ENCODE measurements at regions not wholly inside any gene's neighbourhood (a gene's known extent, or its start where the extent isn't known, plus 50 kb on each side); places are given as distances from the start of the nearest gene placed in this dataset.

DNA sequence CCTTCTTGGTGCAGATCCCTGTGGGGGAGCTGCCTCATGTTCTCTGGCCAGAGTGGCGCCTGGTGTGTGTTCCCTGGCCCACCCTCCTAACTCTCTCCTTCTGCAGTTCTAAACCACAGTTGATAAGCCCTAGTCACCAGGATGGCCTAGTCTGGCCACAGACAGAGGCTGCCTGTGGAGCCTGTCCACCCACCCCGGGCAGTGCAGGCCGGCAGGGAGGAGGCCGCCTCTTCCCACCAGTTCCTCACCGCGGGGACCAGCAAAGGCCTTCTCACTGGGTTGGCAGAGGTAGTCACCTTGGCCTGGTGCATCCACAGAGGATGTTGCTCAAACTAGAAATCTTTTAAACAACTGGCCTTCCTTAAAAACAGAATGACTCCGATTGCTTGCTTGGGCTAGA, 276.4 kb upstream of the TTC14 start:
- no peak for DNase-seq
- 99% methylated on average over 7 of the region's 7 CpGs; no CpG with 5 or more reads in 1 of the 2 donors for WGBS, 2 donors (ENCODE audit: low coverage in 1 of 2)
- TF ChIP-seq POLR2A (IDR thresholded peaks at IDR 0.05) (no peak), EP300 (IDR thresholded peaks at IDR 0.05; ENCODE audit: low read depth) (no peak), CTCF (IDR thresholded peaks at IDR 0.05) (no peak), POLR2AphosphoS5 (IDR thresholded peaks at IDR 0.05) (no peak)
- Histone ChIP-seq H3K9me3 (no peaks in the 10 kb centered on the region), H3K36me3 (no peaks in the 10 kb centered on the region), H3K4me3 (no peak overlapping the region), H3K27me3 (no peaks in the 10 kb centered on the region), H3K27ac (no peak overlapping the region), H3K4me1 (no peaks in the 10 kb centered on the region)
- intact Hi-C loops (cut with DNase I; ENCODE audit: low total_unique reads) (no loop called here), in situ Hi-C loops (cut with MboI; ENCODE audit: low pct_ligation_motif_present in 1 of 4, low pct_unique_long_range_greater_than_20kb in 1 of 4, low sequenced_read_pairs in 3 of 4) (no loop called here)

DNA sequence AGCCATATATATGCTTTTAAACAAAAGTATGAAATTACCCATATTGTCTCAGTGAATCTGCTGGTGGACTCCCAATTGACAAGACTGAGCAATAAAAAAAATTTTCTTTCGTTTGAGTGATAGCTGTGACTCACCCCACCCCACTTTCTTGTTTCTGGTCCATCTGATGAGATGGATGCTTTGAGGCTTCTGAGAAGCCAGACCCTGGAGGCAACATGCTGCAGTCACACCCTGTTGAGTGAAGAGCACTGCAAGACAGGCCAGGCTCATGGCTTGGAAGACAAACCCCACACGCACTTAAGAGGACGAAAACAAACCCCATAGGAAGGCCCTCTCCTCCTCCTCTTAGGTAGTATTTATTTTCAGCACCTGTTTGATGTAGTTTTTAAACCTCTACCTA, 276.0 kb upstream of the TTC14 start:
- no peak for DNase-seq
- Histone ChIP-seq H3K27me3 (no peaks in the 10 kb centered on the region), H3K4me3 (no peak overlapping the region), H3K36me3 (no peaks in the 10 kb centered on the region), H3K4me1 (no peaks in the 10 kb centered on the region), H3K9me3 (no peaks in the 10 kb centered on the region), H3K27ac (no peak overlapping the region)
- no peak for TF ChIP-seq POLR2A (IDR thresholded peaks at IDR 0.05)
- TF ChIP-seq POLR2AphosphoS5 (IDR thresholded peaks at IDR 0.05) = no peak
- in situ Hi-C loops (cut with MboI; ENCODE audit: low pct_ligation_motif_present in 1 of 4, low pct_unique_long_range_greater_than_20kb in 1 of 4, low sequenced_read_pairs in 3 of 4) = no loop called here
- WGBS, 2 donors (ENCODE audit: low coverage in 1 of 2) = 79 to 82% methylated on average over 3 of the region's 3 CpGs
- intact Hi-C loops (cut with DNase I; ENCODE audit: low total_unique reads) = no loop called here

GRCh38 chr3:180329187-180329586, 272.8 kb upstream of the TTC14 start:
- no peaks in the 10 kb centered on the region for H3K4me1 ChIP-seq
- no peak overlapping the region for H3K4me3 ChIP-seq
- in situ Hi-C loops (cut with MboI; ENCODE audit: low pct_ligation_motif_present in 1 of 4, low pct_unique_long_range_greater_than_20kb in 1 of 4, low sequenced_read_pairs in 3 of 4) = no loop called here
- TF ChIP-seq CTCF (IDR thresholded peaks at IDR 0.05) (no peak), EP300 (IDR thresholded peaks at IDR 0.05; ENCODE audit: low read depth) (no peak), POLR2A (IDR thresholded peaks at IDR 0.05) (no peak), POLR2AphosphoS5 (IDR thresholded peaks at IDR 0.05) (no peak)
- H3K9me3 ChIP-seq = no peaks in the 10 kb centered on the region
- 69 to 70% methylated on average over 3 of the region's 3 CpGs for WGBS, 2 donors (ENCODE audit: low coverage in 1 of 2)
- intact Hi-C loops (cut with DNase I; ENCODE audit: low total_unique reads) = no loop called here
- no peak overlapping the region for H3K27ac ChIP-seq
- no peaks in the 10 kb centered on the region for H3K36me3 ChIP-seq
- H3K27me3 ChIP-seq = no peaks in the 10 kb centered on the region
- no peak for DNase-seq

DNA sequence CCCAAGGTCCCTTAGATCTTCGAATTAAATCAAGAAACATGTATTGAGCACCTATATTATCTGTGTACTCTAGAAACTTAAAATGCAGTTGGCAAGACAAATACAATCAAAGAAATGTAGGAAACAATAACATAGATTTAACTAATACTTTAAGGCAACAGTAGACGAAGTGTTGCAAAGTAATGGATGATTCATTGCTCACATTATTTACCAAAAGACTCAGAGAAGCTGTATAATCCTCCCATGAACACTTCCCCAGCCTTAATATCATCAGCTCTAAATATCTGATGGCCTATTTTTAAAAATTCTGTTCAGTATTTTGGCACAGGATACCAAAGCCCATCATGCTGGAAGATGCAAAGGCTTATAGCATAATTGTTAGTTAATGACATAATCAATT, 272.1 kb upstream of the TTC14 start:
- H3K9me3 ChIP-seq = no peaks in the 10 kb centered on the region
- no peaks in the 10 kb centered on the region for H3K36me3 ChIP-seq
- DNase-seq = no peak
- no peaks in the 10 kb centered on the region for H3K4me1 ChIP-seq
- H3K27ac ChIP-seq = no peak overlapping the region
- 63 to 74% methylated on average over 2 of the region's 2 CpGs for WGBS, 2 donors (ENCODE audit: low coverage in 1 of 2)
- H3K4me3 ChIP-seq = no peak overlapping the region
- H3K27me3 ChIP-seq = no peaks in the 10 kb centered on the region
- TF ChIP-seq CTCF (IDR thresholded peaks at IDR 0.05) = no peak
- no peak for TF ChIP-seq POLR2A (IDR thresholded peaks at IDR 0.05)
- no peak for TF ChIP-seq EP300 (IDR thresholded peaks at IDR 0.05; ENCODE audit: low read depth)
- TF ChIP-seq POLR2AphosphoS5 (IDR thresholded peaks at IDR 0.05) = no peak
- in situ Hi-C loops (cut with MboI; ENCODE audit: low pct_ligation_motif_present in 1 of 4, low pct_unique_long_range_greater_than_20kb in 1 of 4, low sequenced_read_pairs in 3 of 4) = no loop called here
- intact Hi-C loops (cut with DNase I; ENCODE audit: low total_unique reads) = no loop called here

GRCh38 chr3:180330440-180330839, 271.5 kb upstream of the TTC14 start:
- Histone ChIP-seq H3K36me3 (no peaks in the 10 kb centered on the region), H3K27ac (no peak overlapping the region), H3K4me1 (no peaks in the 10 kb centered on the region), H3K4me3 (no peak overlapping the region), H3K9me3 (no peaks in the 10 kb centered on the region), H3K27me3 (no peaks in the 10 kb centered on the region)
- TF ChIP-seq POLR2A (IDR thresholded peaks at IDR 0.05) (no peak), POLR2AphosphoS5 (IDR thresholded peaks at IDR 0.05) (no peak), EP300 (IDR thresholded peaks at IDR 0.05; ENCODE audit: low read depth) (no peak), CTCF (IDR thresholded peaks at IDR 0.05) (no peak)
- 87 to 93% methylated on average over 1 of the region's 1 CpG for WGBS, 2 donors (ENCODE audit: low coverage in 1 of 2)
- intact Hi-C loops (cut with DNase I; ENCODE audit: low total_unique reads) (no loop called here), in situ Hi-C loops (cut with MboI; ENCODE audit: low pct_ligation_motif_present in 1 of 4, low pct_unique_long_range_greater_than_20kb in 1 of 4, low sequenced_read_pairs in 3 of 4) (no loop called here)
- DNase-seq = no peak
